Stimulated activated CD8-positive, alpha-beta memory T cell treated with anti-CD3 and anti-CD28 coated beads, Interleukin-2, amount 100 ng/mL, for 48 hours (primary cell): ENCODE measurements at regions not wholly inside any gene's neighbourhood (a gene's known extent, or its start where the extent isn't known, plus 50 kb on each side); places are given as distances from the start of the nearest gene placed in this dataset.
A peak's percentile ranks its signal among the peaks of the same experiment; 100 is the strongest.
"Not testable (repeated sequence)": the region's sequence is repeated elsewhere in the genome, so short reads cannot be mapped to it uniquely, and the experiment has no call there.

Source experiments
- DNase-seq, 2 donors: peaks; one replicate each; pipeline ENCODE4 v3.0.0-alpha.2; 2020; ENCODE audit warnings: low read depth in 2 of 2

- not testable (repeated sequence) for DNase-seq
These were observed 54.0 kb upstream of the GPR89A start for GRCh38 chr1:145553795-145554194.

- no peak for DNase-seq
These were observed 62.7 kb upstream of the GPR89A start for GRCh38 chr1:145545055-145545454.

GRCh38 chr1:145541685-145542084, 66.1 kb upstream of the GPR89A start:
- not testable (repeated sequence) for DNase-seq

GRCh38 chr1:145541246-145541645, 66.5 kb upstream of the GPR89A start:
- DNase-seq: not testable (repeated sequence)

GRCh38 chr1:145538118-145538882, 69.5 kb upstream of the GPR89A start:
- not testable (repeated sequence) for DNase-seq

- not testable (repeated sequence) for DNase-seq
These were observed 70.8 kb upstream of the GPR89A start for GRCh38 chr1:145537003-145537402.

GRCh38 chr1:145535461-145535860, 72.3 kb upstream of the GPR89A start:
- DNase-seq: not testable (repeated sequence)

GRCh38 chr1:145528068-145528564, 79.7 kb upstream of the GPR89A start:
- not testable (repeated sequence) for DNase-seq

GRCh38 chr1:145520159-145520558, 87.6 kb upstream of the GPR89A start:
- not testable (repeated sequence) for DNase-seq

- not testable (repeated sequence) for DNase-seq
These were observed 88.5 kb upstream of the GPR89A start for GRCh38 chr1:145519302-145519701.

- peak in 1 of 2 donors; percentile 1 for DNase-seq
These were observed 87.6 kb upstream of the NBPF20 start for GRCh38 chr1:145513017-145513416.

GRCh38 chr1:145508053-145508452, 82.7 kb upstream of the NBPF20 start:
- DNase-seq: not testable (repeated sequence)

- not testable (repeated sequence) for DNase-seq
These were observed 80.6 kb upstream of the NBPF20 start for GRCh38 chr1:145505663-145506647.

- DNase-seq: not testable (repeated sequence)
These were observed 79.5 kb upstream of the NBPF20 start for GRCh38 chr1:145504834-145505413.

GRCh38 chr1:145504310-145504709, 78.9 kb upstream of the NBPF20 start:
- not testable (repeated sequence) for DNase-seq

- DNase-seq: not testable (repeated sequence)
These were observed 74.8 kb upstream of the NBPF20 start for GRCh38 chr1:145500251-145500650.

GRCh38 chr1:145495077-145495871, 69.9 kb upstream of the NBPF20 start:
- DNase-seq: not testable (repeated sequence)

GRCh38 chr1:145488193-145488933, 63.0 kb upstream of the NBPF20 start:
- DNase-seq: not testable (repeated sequence)

- DNase-seq: not testable (repeated sequence)
These were observed 61.8 kb upstream of the NBPF20 start for GRCh38 chr1:145487156-145487555.

- not testable (repeated sequence) for DNase-seq
These were observed 58.9 kb upstream of the NBPF20 start for GRCh38 chr1:145484257-145484656.
